ENCODE measurements at regions not wholly inside any gene's neighbourhood (a gene's known extent, or its start where the extent isn't known, plus 50 kb on each side); places are given as distances from the start of the nearest gene placed in this dataset.

DNA sequence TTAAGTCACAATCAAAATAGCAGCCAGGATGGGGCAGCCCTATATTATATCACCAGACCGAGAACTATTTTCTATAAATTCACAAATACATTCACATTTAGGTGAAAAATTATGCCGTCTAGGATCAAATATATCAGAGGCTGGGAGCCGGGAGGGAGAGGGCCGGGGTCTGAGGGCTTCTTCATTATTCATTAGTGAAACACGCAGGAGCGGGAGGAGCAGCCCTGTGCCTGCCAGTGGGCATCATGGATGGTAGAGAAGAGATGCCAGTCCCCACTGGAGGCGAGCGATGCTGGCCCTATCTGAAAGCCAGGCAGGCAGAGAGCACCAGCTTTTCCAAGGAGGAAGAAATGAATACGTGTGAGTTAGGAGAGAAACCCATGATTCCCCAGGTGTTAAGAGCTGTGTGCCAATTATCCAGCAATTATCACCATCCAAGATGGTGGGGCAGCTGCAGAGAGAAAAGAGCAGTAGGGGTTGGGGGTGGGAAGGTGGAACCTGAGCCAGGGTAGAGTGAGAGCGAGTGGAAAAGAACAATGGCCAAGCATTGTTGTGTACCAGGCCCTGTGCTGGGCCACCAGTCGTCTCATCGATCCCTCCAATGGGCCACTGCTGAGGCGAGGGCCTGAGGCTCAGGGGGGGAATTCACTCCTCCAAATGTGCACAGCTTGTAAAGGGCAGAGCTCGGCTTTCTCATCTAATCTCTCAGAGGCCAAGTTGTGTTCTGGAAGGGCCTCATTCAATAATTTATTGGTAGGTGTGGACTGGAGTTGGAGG is 261.3 kb upstream of the TLE3 start:
- 87 to 96% methylated on average over 3 to 14 of the region's 14 CpGs for WGBS, 2 donors (ENCODE audit: low coverage in 1 of 2)
- TF ChIP-seq, protein P1, sequence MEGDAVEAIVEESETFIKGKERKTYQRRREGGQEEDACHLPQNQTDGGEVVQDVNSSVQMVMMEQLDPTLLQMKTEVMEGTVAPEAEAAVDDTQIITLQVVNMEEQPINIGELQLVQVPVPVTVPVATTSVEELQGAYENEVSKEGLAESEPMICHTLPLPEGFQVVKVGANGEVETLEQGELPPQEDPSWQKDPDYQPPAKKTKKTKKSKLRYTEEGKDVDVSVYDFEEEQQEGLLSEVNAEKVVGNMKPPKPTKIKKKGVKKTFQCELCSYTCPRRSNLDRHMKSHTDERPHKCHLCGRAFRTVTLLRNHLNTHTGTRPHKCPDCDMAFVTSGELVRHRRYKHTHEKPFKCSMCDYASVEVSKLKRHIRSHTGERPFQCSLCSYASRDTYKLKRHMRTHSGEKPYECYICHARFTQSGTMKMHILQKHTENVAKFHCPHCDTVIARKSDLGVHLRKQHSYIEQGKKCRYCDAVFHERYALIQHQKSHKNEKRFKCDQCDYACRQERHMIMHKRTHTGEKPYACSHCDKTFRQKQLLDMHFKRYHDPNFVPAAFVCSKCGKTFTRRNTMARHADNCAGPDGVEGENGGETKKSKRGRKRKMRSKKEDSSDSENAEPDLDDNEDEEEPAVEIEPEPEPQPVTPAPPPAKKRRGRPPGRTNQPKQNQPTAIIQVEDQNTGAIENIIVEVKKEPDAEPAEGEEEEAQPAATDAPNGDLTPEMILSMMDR (IDR thresholded peaks at IDR 0.05), result no peak
- TF ChIP-seq POLR2A (IDR thresholded peaks at IDR 0.05) (no peak), EP300 (IDR thresholded peaks at IDR 0.05; ENCODE audit: low read depth) (no peak), POLR2AphosphoS5 (IDR thresholded peaks at IDR 0.05) (no peak)
- Histone ChIP-seq H3K4me3 (no peak overlapping the region), H3K9me3 (no peaks in the 10 kb centered on the region), H3K36me3 (no peaks in the 10 kb centered on the region), H3K4me1 (no peaks in the 10 kb centered on the region), H3K27me3 (no peaks in the 10 kb centered on the region), H3K27ac (no peak overlapping the region)
- in situ Hi-C loops (cut with MboI; ENCODE audit: low pct_ligation_motif_present in 1 of 4, low pct_unique_long_range_greater_than_20kb in 1 of 4, low sequenced_read_pairs in 3 of 4) (no loop called here), intact Hi-C loops (cut with DNase I; ENCODE audit: low total_unique reads) (no loop called here)
- DNase-seq, result no peak

DNA sequence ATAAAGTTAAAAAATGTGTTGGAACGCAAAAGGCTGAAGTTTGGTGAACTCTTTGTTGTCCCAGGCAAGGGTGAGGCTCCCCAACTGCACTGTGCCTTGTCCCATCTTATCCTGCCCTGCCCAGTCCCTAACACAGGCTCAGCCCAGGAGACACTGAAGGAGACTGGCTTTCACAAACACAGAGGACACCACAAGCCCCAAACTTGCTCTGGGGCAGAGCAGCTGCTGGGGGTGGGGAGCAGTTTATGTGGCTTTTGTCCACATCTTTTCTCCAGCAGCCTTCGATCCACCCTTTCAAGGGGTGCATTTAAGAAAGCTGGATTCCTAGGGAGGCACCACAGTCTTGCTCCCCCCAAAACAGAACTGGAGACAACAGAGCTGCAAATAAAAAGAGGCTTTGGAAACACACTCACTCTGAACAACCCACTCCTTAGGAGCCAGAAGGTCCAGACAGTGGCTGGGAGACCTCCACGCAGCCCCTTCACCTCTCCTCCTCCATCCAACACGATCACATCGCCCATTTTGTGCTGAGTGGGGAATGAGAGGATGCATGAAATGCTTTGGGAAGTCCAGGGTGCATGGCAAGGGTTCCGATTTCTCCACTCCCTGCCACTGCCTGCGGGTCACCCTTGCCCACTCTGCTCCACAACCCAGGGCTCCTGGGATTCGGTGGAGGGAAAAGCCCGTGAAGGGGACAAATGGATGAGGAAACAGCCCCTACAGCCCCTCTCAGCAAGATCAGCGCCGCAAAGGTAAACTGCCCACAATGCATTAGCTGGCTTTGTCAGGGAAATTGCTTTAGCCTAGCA is 260.5 kb upstream of the TLE3 start:
- no peak overlapping the region for H3K27ac ChIP-seq
- 69 to 85% methylated on average over 3 to 11 of the region's 11 CpGs for WGBS, 2 donors (ENCODE audit: low coverage in 1 of 2)
- no peak overlapping the region for H3K4me3 ChIP-seq
- intact Hi-C loops (cut with DNase I; ENCODE audit: low total_unique reads) (no loop called here), in situ Hi-C loops (cut with MboI; ENCODE audit: low pct_ligation_motif_present in 1 of 4, low pct_unique_long_range_greater_than_20kb in 1 of 4, low sequenced_read_pairs in 3 of 4) (no loop called here)
- no peaks in the 10 kb centered on the region for H3K27me3 ChIP-seq
- no peaks in the 10 kb centered on the region for H3K36me3 ChIP-seq
- H3K9me3 ChIP-seq, result no peaks in the 10 kb centered on the region
- no peaks in the 10 kb centered on the region for H3K4me1 ChIP-seq
- no peak for DNase-seq
- TF ChIP-seq, protein P1 (IDR thresholded peaks at IDR 0.05), result no peak
- no peak for TF ChIP-seq POLR2AphosphoS5 (IDR thresholded peaks at IDR 0.05)
- TF ChIP-seq POLR2A (IDR thresholded peaks at IDR 0.05), result no peak
- no peak for TF ChIP-seq EP300 (IDR thresholded peaks at IDR 0.05; ENCODE audit: low read depth)

DNA sequence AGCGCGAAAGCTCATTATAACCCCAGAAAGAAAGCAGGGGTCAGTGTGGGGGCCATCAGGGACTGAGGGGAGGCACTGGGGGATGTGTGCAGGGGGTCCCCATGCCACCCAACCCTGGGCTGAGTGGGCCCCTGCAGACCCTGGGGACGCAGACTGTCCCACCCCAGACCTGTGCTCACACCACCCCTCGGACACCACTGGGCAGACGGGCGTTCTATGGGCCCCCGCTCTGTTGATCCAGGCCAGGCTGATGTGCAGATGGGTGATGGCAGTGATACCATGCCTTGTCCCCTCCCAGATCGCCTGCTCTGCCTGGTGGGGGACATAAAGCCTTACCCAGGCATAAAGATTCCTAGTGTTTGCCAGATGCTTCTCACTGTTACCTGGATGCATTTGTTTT is 259.7 kb upstream of the TLE3 start:
- intact Hi-C loops (cut with DNase I; ENCODE audit: low total_unique reads), result no loop called here
- WGBS, 2 donors (ENCODE audit: low coverage in 1 of 2), result 60 to 84% methylated on average over 1 to 8 of the region's 8 CpGs
- TF ChIP-seq EP300 (IDR thresholded peaks at IDR 0.05; ENCODE audit: low read depth) (no peak), POLR2A (IDR thresholded peaks at IDR 0.05) (no peak), POLR2AphosphoS5 (IDR thresholded peaks at IDR 0.05) (no peak)
- TF ChIP-seq, protein P1 (IDR thresholded peaks at IDR 0.05), result no peak
- no peaks in the 10 kb centered on the region for H3K36me3 ChIP-seq
- no peaks in the 10 kb centered on the region for H3K9me3 ChIP-seq
- DNase-seq, result no peak
- no peaks in the 10 kb centered on the region for H3K4me1 ChIP-seq
- H3K27me3 ChIP-seq, result no peaks in the 10 kb centered on the region
- no peak overlapping the region for H3K4me3 ChIP-seq
- H3K27ac ChIP-seq, result no peak overlapping the region
- in situ Hi-C loops (cut with MboI; ENCODE audit: low pct_ligation_motif_present in 1 of 4, low pct_unique_long_range_greater_than_20kb in 1 of 4, low sequenced_read_pairs in 3 of 4), result no loop called here

DNA sequence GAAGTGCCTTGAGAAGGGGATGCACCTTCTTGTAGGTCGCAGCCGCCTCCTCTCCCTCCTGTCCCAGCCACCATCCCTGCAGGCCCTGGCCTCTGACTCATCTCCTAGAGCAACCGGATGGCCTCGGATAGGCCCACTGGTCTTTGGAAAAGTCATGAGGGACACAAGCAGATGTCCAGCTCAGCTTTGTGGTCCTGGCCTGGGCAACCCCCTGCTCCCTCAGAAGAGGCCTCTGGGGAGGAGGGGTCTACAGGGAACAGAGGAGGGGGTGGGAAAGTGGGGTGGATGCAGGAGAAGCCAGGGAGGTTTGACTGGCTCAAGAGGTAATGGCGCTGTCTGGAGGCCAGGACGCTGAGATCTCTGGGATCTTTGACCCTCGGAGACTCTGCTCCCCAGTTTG is 259.2 kb upstream of the TLE3 start:
- TF ChIP-seq, protein P1 (IDR thresholded peaks at IDR 0.05), result no peak
- TF ChIP-seq EP300 (IDR thresholded peaks at IDR 0.05; ENCODE audit: low read depth), result no peak
- TF ChIP-seq POLR2AphosphoS5 (IDR thresholded peaks at IDR 0.05), result no peak
- no peak for TF ChIP-seq POLR2A (IDR thresholded peaks at IDR 0.05)
- H3K4me1 ChIP-seq, result no peaks in the 10 kb centered on the region
- in situ Hi-C loops (cut with MboI; ENCODE audit: low pct_ligation_motif_present in 1 of 4, low pct_unique_long_range_greater_than_20kb in 1 of 4, low sequenced_read_pairs in 3 of 4) (no loop called here), intact Hi-C loops (cut with DNase I; ENCODE audit: low total_unique reads) (no loop called here)
- H3K4me3 ChIP-seq, result no peak overlapping the region
- H3K27me3 ChIP-seq, result no peaks in the 10 kb centered on the region
- H3K9me3 ChIP-seq, result no peaks in the 10 kb centered on the region
- H3K36me3 ChIP-seq, result no peaks in the 10 kb centered on the region
- H3K27ac ChIP-seq, result no peak overlapping the region
- no peak for DNase-seq
- 84 to 93% methylated on average over 3 to 7 of the region's 7 CpGs for WGBS, 2 donors (ENCODE audit: low coverage in 1 of 2)

Measured in transverse colon (tissue), 4 donors.